ENCODE measurements at regions not wholly inside any gene's neighbourhood (a gene's known extent, or its start where the extent isn't known, plus 50 kb on each side); places are given as distances from the start of the nearest gene placed in this dataset.

- Histone ChIP-seq H3K27ac (ENCODE audit: low read depth, low read length, poor library complexity, severe bottlenecking) (no peak overlapping the region), H3K36me3 (ENCODE audit: insufficient read depth, low read length) (no peaks in the 10 kb centered on the region), H3K9me3 (ENCODE audit: low read length) (no peaks in the 10 kb centered on the region), H3K4me2 (ENCODE audit: low read length) (no peak overlapping the region), H3K4me1 (ENCODE audit: insufficient read depth, low read length, poor library complexity, severe bottlenecking) (no peaks in the 10 kb centered on the region), H4K20me1 (ENCODE audit: insufficient read depth, low read length) (no peaks in the 10 kb centered on the region), H3K4me3 (ENCODE audit: low read depth, low read length, poor library complexity, severe bottlenecking) (no peak overlapping the region), H3K9me2 (ENCODE audit: insufficient read depth, low read length) (no peaks in the 10 kb centered on the region), H3K79me2 (ENCODE audit: insufficient read depth, low read depth, low read length) (no peaks in the 10 kb centered on the region), H2AFZ (ENCODE audit: low read length) (no peak overlapping the region)
- BruUV-seq (replicated peaks) = no TSS peak
- DNase-seq (ENCODE audit: low spot score) = no peak
- TF ChIP-seq EZH2phosphoT487 (IDR thresholded peaks at IDR 0.05; ENCODE audit: borderline replicate concordance, low read depth, low read length) (no peak), CTCF (conservative IDR thresholded peaks at IDR 0.05; ENCODE audit: low read length) (no peak)
- ChIA-PET POLR2A (no interaction called here), CTCF (ENCODE audit: unreplicated experiment) (no interaction called here)
- intact Hi-C loops (cut with micrococcal nuclease; ENCODE audit: unreplicated experiment) = no loop called here
Observed at GRCh38 chr12:108052260-108052659, 76.8 kb upstream of the WSCD2 start.

GRCh38 chr12:108053512-108053911 lies 75.6 kb upstream of the WSCD2 start:
- H4K20me1 ChIP-seq (ENCODE audit: insufficient read depth, low read length) = no peaks in the 10 kb centered on the region
- intact Hi-C loops (cut with micrococcal nuclease; ENCODE audit: unreplicated experiment) = no loop called here
- no peak for DNase-seq (ENCODE audit: low spot score)
- ChIA-PET CTCF (ENCODE audit: unreplicated experiment) (no interaction called here), POLR2A (no interaction called here)
- H3K4me2 ChIP-seq (ENCODE audit: low read length) = no peak overlapping the region
- H3K9me3 ChIP-seq (ENCODE audit: low read length) = no peaks in the 10 kb centered on the region
- H3K27ac ChIP-seq (ENCODE audit: low read depth, low read length, poor library complexity, severe bottlenecking) = no peak overlapping the region
- no peaks in the 10 kb centered on the region for H3K36me3 ChIP-seq (ENCODE audit: insufficient read depth, low read length)
- TF ChIP-seq CTCF (conservative IDR thresholded peaks at IDR 0.05; ENCODE audit: low read length) (no peak), EZH2phosphoT487 (IDR thresholded peaks at IDR 0.05; ENCODE audit: borderline replicate concordance, low read depth, low read length) (no peak)
- no peak overlapping the region for H3K4me3 ChIP-seq (ENCODE audit: low read depth, low read length, poor library complexity, severe bottlenecking)
- no peaks in the 10 kb centered on the region for H3K4me1 ChIP-seq (ENCODE audit: insufficient read depth, low read length, poor library complexity, severe bottlenecking)
- no peak overlapping the region for H2AFZ ChIP-seq (ENCODE audit: low read length)
- no peaks in the 10 kb centered on the region for H3K9me2 ChIP-seq (ENCODE audit: insufficient read depth, low read length)
- BruUV-seq (replicated peaks) = no TSS peak
- no peaks in the 10 kb centered on the region for H3K79me2 ChIP-seq (ENCODE audit: insufficient read depth, low read depth, low read length)

GRCh38 chr12:108054496-108054895 lies 74.6 kb upstream of the WSCD2 start:
- ChIA-PET CTCF (ENCODE audit: unreplicated experiment) (no interaction called here), POLR2A (no interaction called here)
- Histone ChIP-seq H3K27ac (ENCODE audit: low read depth, low read length, poor library complexity, severe bottlenecking) (no peak overlapping the region), H3K4me1 (ENCODE audit: insufficient read depth, low read length, poor library complexity, severe bottlenecking) (no peaks in the 10 kb centered on the region), H3K36me3 (ENCODE audit: insufficient read depth, low read length) (no peaks in the 10 kb centered on the region), H3K9me2 (ENCODE audit: insufficient read depth, low read length) (no peaks in the 10 kb centered on the region), H2AFZ (ENCODE audit: low read length) (no peak overlapping the region), H3K4me2 (ENCODE audit: low read length) (no peak overlapping the region), H3K4me3 (ENCODE audit: low read depth, low read length, poor library complexity, severe bottlenecking) (no peak overlapping the region), H3K9me3 (ENCODE audit: low read length) (no peaks in the 10 kb centered on the region), H4K20me1 (ENCODE audit: insufficient read depth, low read length) (no peaks in the 10 kb centered on the region), H3K79me2 (ENCODE audit: insufficient read depth, low read depth, low read length) (no peaks in the 10 kb centered on the region)
- TF ChIP-seq CTCF (conservative IDR thresholded peaks at IDR 0.05; ENCODE audit: low read length) (no peak), EZH2phosphoT487 (IDR thresholded peaks at IDR 0.05; ENCODE audit: borderline replicate concordance, low read depth, low read length) (no peak)
- DNase-seq (ENCODE audit: low spot score) = no peak
- intact Hi-C loops (cut with micrococcal nuclease; ENCODE audit: unreplicated experiment) = no loop called here
- BruUV-seq (replicated peaks) = no TSS peak
